ENCODE measurements at regions not wholly inside any gene's neighbourhood (a gene's known extent, or its start where the extent isn't known, plus 50 kb on each side); places are given as distances from the start of the nearest gene placed in this dataset.

DNA sequence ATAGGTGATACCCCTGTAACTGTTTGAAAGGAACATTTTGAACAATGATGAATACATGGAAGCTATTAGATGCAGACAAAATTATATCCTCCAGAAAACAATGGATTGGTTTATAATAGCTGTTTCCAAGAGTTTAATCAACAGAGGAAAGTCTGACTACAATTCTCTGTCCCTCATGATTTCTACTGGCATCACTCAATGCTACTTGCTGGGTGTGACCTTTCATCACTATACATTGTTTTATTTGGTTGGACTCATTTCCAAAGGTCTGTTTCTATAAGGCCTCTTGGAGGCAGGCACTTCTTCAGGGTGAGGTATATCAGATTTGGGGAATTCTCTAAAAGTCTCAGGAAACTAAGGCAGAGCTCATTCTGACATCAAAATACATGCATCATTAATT lies 636.1 kb upstream of the SLC8A1 start:
- Histone ChIP-seq H4K20me1 (ENCODE audit: insufficient read depth, low read length) (no peaks in the 10 kb centered on the region), H3K9me3 (ENCODE audit: insufficient read depth, low read depth, low read length) (no peaks in the 10 kb centered on the region), H3K79me2 (ENCODE audit: insufficient read depth, low read length) (no peaks in the 10 kb centered on the region), H3K27me3 (ENCODE audit: insufficient read depth, low read length) (no peaks in the 10 kb centered on the region), H3K36me3 (ENCODE audit: insufficient read depth, low read length) (no peaks in the 10 kb centered on the region), H3K27ac (ENCODE audit: low read depth, low read length) (no peak overlapping the region), H3K9ac (ENCODE audit: low read length) (no peak overlapping the region), H3K4me1 (ENCODE audit: insufficient read depth, low read length) (no peaks in the 10 kb centered on the region), H3K4me2 (ENCODE audit: low read length) (no peak overlapping the region), H3K4me3 (ENCODE audit: insufficient read depth, low read depth, low read length) (no peak overlapping the region), H2AFZ (ENCODE audit: low read depth, low read length) (no peak overlapping the region)
- Mint-ChIP-seq H3K36me3 (ENCODE audit: low read depth, unreplicated experiment) (no peaks in the 10 kb centered on the region), H3K4me1 (ENCODE audit: low read depth, unreplicated experiment) (no peaks in the 10 kb centered on the region), H3K27ac (ENCODE audit: unreplicated experiment) (no peak overlapping the region), H3K4me3 (ENCODE audit: unreplicated experiment) (no peak overlapping the region), H3K27me3 (ENCODE audit: low read depth, unreplicated experiment) (no peaks in the 10 kb centered on the region), H3K9me3 (ENCODE audit: unreplicated experiment) (peaks cover 2% of the 10 kb centered on the region)
- FAIRE-seq (no peak), DNase-seq (ENCODE audit: low read depth) (no peak)
- TF ChIP-seq EZH2 (IDR thresholded peaks at IDR 0.05; ENCODE audit: insufficient read depth, low read length) = no peak
- TF ChIP-seq, protein P1, sequence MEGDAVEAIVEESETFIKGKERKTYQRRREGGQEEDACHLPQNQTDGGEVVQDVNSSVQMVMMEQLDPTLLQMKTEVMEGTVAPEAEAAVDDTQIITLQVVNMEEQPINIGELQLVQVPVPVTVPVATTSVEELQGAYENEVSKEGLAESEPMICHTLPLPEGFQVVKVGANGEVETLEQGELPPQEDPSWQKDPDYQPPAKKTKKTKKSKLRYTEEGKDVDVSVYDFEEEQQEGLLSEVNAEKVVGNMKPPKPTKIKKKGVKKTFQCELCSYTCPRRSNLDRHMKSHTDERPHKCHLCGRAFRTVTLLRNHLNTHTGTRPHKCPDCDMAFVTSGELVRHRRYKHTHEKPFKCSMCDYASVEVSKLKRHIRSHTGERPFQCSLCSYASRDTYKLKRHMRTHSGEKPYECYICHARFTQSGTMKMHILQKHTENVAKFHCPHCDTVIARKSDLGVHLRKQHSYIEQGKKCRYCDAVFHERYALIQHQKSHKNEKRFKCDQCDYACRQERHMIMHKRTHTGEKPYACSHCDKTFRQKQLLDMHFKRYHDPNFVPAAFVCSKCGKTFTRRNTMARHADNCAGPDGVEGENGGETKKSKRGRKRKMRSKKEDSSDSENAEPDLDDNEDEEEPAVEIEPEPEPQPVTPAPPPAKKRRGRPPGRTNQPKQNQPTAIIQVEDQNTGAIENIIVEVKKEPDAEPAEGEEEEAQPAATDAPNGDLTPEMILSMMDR (IDR thresholded peaks at IDR 0.05; ENCODE audit: insufficient read depth, low read depth, low read length) = no peak

DNA sequence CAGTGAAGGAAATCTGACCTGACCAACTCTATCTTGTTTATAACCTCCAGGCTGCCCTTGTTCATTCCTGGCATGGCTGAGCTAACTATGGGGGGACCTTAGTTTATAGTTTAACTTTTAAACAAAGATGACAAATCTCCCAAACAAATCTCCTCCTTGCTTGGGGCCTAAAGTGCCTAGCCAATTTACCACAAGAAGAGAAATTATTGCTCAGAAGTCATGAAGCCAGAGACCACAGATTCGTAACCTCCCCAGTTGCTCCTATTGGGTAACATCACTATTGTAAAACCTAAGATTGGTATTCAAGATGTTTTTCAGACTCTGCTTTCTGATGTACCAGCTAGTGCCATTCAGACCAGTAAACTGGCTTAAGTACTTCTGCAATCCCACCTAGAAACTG lies 649.4 kb upstream of the SLC8A1 start:
- Histone ChIP-seq H3K4me3 (ENCODE audit: insufficient read depth, low read depth, low read length) (no peak overlapping the region), H2AFZ (ENCODE audit: low read depth, low read length) (no peak overlapping the region), H3K9ac (ENCODE audit: low read length) (no peak overlapping the region), H3K36me3 (ENCODE audit: insufficient read depth, low read length) (no peaks in the 10 kb centered on the region), H3K9me3 (ENCODE audit: insufficient read depth, low read depth, low read length) (no peaks in the 10 kb centered on the region), H3K27ac (ENCODE audit: low read depth, low read length) (no peak overlapping the region), H3K79me2 (ENCODE audit: insufficient read depth, low read length) (no peaks in the 10 kb centered on the region), H4K20me1 (ENCODE audit: insufficient read depth, low read length) (no peaks in the 10 kb centered on the region), H3K4me2 (ENCODE audit: low read length) (no peak overlapping the region), H3K4me1 (ENCODE audit: insufficient read depth, low read length) (no peaks in the 10 kb centered on the region), H3K27me3 (ENCODE audit: insufficient read depth, low read length) (no peaks in the 10 kb centered on the region)
- no peak for FAIRE-seq
- Mint-ChIP-seq H3K4me3 (ENCODE audit: unreplicated experiment) (no peak overlapping the region), H3K36me3 (ENCODE audit: low read depth, unreplicated experiment) (no peaks in the 10 kb centered on the region), H3K4me1 (ENCODE audit: low read depth, unreplicated experiment) (no peaks in the 10 kb centered on the region), H3K27ac (ENCODE audit: unreplicated experiment) (no peak overlapping the region), H3K27me3 (ENCODE audit: low read depth, unreplicated experiment) (no peaks in the 10 kb centered on the region), H3K9me3 (ENCODE audit: unreplicated experiment) (no peaks in the 10 kb centered on the region)
- no peak for DNase-seq (ENCODE audit: low read depth)
- no peak for TF ChIP-seq EZH2 (IDR thresholded peaks at IDR 0.05; ENCODE audit: insufficient read depth, low read length)
- TF ChIP-seq, protein P1 (IDR thresholded peaks at IDR 0.05; ENCODE audit: insufficient read depth, low read depth, low read length) = no peak

DNA sequence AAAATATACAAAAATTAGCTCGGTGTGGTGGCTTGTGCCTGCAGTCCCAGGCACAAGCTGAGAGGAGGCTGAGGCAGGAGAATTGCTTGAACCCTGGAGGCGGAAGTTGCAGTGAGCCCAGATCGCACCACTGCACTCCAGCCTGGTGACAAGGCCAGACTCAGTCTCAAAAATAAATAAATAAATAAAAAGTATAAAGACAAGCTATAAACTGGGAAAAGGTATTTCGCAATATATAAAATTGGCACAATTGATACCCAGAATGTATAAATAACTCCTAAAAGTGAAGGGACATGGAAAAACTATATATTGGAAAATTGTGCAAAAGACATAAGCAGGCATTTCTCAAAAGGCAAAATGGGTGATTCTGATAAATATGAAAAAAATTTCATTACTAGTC lies 657.9 kb upstream of the SLC8A1 start:
- Histone ChIP-seq H3K79me2 (ENCODE audit: insufficient read depth, low read length) (no peaks in the 10 kb centered on the region), H3K27me3 (ENCODE audit: insufficient read depth, low read length) (no peaks in the 10 kb centered on the region), H3K4me3 (ENCODE audit: insufficient read depth, low read depth, low read length) (no peak overlapping the region), H4K20me1 (ENCODE audit: insufficient read depth, low read length) (no peaks in the 10 kb centered on the region), H2AFZ (ENCODE audit: low read depth, low read length) (no peak overlapping the region), H3K9ac (ENCODE audit: low read length) (no peak overlapping the region), H3K4me1 (ENCODE audit: insufficient read depth, low read length) (no peaks in the 10 kb centered on the region), H3K4me2 (ENCODE audit: low read length) (no peak overlapping the region), H3K27ac (ENCODE audit: low read depth, low read length) (no peak overlapping the region), H3K36me3 (ENCODE audit: insufficient read depth, low read length) (no peaks in the 10 kb centered on the region), H3K9me3 (ENCODE audit: insufficient read depth, low read depth, low read length) (no peaks in the 10 kb centered on the region)
- TF ChIP-seq, protein P1 (IDR thresholded peaks at IDR 0.05; ENCODE audit: insufficient read depth, low read depth, low read length) = no peak
- no peak for TF ChIP-seq EZH2 (IDR thresholded peaks at IDR 0.05; ENCODE audit: insufficient read depth, low read length)
- Mint-ChIP-seq H3K4me3 (ENCODE audit: unreplicated experiment) (no peak overlapping the region), H3K27ac (ENCODE audit: unreplicated experiment) (no peak overlapping the region), H3K4me1 (ENCODE audit: low read depth, unreplicated experiment) (peaks cover 6% of the 10 kb centered on the region), H3K27me3 (ENCODE audit: low read depth, unreplicated experiment) (no peaks in the 10 kb centered on the region), H3K9me3 (ENCODE audit: unreplicated experiment) (no peaks in the 10 kb centered on the region), H3K36me3 (ENCODE audit: low read depth, unreplicated experiment) (no peaks in the 10 kb centered on the region)
- DNase-seq (ENCODE audit: low read depth) (no peak), FAIRE-seq (no peak)

All from astrocyte (in vitro differentiated cells and primary cell).